Glomerular endothelial cell (primary cell): ENCODE measurements at regions not wholly inside any gene's neighbourhood (a gene's known extent, or its start where the extent isn't known, plus 50 kb on each side); places are given as distances from the start of the nearest gene placed in this dataset.

Experiments
- DNase-seq: peaks from one replicate; pipeline ENCODE4 v3.0.0-alpha.2; 2011; ENCODE audit warnings: low read depth, low spot score; ENCODE audit errors: extremely low read depth

DNA sequence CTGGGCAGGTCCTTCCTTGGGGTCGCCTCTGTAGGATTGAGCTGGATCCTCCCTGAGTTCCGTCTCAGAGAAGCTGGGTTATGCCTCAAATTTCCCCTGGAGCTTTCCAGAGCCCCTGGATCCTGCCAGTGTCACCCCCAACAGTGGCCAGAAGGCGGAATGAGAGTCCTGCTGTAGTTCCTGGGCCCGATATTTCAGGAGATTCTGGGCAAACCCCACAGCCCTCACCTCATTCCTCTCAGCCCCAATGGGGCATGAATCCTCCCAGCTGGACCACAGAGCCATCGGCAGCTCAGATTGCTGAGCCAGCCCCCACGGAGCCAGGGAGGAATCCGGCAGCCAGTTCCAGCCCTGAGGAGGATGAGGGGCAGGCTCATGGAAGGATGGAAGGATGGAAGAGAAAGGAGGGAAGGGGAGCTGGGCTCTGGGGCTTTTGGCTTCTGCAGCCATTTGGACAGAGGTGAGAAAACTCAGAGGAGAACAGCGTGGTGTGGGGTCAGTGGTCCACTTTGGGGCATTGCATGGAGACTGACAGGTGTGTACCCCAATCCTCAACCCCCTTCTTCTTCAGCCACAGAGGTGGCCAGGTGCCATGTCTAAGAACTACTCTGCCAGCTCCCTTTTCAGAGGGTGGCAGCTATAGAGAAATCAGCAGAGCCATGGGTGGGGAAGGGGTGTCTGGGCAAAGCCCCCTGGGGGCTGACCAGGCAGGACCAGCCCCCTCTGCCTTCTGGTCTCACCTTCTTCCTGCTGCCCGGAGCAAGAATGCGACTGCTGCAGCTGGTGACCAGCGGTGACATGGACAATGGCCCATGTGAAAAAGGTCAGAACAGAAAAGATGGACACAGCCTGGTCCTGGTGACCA is 867.6 kb downstream of the TBC1D22A start:
- DNase-seq: no peak

DNA sequence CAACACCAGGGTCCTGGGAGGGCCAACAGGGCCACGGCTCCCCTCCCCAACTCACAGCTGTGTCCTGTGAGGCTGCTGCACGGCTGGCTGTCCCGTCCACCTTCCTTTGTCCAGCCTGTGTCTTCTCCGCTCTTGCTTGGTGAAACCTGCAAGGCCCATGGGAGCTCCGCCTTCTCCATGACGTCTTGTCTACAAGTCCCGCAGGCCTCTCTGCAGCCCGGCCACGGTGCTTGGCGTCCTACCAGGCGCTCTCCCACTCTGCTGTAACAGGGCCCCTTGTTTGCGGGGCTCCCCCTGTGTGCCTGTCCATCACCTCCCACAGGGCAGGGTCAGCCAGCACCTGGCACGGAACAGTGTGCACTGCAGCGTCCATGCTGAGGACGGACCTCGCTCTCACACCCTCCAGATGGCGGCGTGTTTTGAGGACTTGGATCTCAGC is 866.8 kb downstream of the TBC1D22A start:
- no peak for DNase-seq

DNA sequence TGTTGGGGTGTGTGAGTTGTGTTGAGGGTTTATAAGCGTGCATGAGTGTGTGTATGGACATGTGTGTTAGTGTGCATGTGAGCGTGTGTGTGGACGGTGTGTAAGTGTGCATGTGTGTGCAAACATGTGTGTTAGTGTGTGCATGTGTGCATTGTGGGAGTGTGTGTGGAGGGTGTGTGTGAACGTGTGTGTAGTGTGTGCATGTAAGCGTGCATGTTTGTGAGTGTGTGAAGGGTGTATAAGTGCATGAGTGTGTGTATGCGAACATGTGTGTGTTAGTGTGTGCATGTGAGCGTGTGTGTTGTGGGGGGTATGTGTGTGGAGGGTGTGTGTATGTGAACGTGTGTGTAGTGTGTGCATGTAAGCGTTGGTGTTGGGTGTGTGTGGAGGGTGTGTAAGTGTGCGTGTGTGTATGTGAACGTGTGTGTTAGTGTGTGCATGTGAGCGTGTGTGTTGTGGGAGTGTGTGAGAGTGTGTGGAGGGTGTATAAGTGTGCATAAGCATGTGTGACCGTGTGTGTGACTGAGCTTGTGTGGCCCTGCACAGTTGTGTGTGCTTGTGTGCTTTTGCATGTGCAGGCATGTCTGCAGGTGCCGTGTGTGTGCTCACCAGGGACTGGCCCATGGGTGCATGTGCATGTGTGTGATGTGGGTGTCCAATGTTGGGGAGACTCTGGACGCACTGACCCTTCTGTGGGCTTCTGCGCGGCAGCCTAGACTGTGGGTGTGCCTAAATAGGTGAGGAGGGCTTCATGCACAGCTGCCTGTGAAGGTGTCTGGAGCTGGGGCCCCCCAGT is 866.2 kb downstream of the TBC1D22A start:
- DNase-seq: no peak

DNA sequence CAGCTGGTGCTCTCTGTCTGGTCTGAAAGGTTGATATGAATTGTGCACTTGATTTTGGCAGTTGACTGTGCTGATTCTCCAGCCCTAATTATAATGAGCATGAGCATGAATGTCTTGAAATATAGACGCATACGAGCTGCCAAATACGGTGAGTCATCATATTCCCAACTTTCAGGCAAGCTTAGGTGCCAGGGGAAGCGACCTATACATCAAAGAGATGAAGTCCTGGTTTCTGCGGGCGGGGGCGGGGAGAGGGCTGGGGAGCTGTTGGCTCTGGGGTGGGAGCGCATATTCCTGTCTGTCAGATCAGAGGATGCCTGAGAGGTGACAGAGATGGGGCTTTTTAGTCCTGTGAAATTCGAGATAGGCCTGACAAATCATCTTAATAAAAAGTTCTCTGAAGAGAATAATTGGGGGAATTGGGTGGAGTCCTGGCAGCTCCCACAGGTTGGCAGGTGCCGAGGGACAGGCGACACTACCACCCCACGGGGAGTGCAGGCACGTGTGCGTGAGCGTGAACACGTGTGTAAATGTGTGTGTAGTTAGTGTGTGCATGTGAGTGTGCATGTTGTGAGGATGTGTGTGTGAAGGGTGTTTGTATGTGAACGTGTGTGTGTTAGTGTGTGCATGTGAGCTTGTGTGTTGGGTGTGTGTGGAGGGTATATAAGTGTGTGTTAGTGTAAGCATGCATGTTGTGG is 865.3 kb downstream of the TBC1D22A start:
- DNase-seq: no peak

DNA sequence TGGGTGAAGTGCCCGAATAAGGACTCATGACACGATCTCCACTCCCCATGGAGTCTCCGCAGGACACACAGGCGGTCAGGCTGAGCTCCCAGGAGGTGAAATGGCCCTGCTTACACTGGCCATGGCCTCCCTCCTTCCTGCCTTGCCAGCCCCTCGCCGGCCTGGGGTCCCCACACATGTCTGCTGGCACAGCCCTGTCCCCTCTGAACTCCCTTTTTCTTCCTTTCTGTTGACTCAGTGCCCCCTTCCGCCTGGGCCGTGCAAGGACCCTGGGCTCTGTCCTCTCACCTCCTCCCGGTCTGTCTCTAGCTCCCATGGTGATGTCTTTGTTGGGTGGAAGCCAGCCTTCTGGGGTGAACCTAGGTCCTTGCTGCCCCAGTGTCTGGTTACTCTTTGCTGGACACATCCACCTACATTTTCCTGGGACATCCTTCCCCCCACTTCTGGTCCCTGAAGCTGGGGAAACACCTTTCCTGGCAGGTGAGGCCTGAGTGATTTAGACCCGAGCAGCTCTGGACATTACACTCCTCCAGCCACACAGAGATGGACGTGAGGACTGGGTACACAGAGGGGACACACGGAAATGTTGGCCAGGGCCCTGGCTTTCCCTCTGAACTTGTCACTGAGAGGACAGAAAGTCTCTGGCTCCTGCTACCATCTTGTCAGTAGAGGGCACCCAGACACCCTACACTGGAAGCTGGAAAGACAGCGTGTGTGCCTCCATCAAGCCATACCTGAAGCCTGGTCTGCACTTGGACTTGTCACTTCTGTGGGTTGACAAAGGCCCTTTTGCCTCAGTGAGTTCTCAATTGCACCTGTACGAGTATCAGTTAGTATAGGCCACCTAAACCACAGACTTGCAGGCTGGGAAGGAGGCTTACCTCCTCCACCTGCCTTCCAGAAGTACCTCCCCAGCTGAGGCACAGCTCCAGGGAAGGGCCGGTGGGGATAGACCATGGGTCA is 864.3 kb downstream of the TBC1D22A start:
- DNase-seq: no peak

DNA sequence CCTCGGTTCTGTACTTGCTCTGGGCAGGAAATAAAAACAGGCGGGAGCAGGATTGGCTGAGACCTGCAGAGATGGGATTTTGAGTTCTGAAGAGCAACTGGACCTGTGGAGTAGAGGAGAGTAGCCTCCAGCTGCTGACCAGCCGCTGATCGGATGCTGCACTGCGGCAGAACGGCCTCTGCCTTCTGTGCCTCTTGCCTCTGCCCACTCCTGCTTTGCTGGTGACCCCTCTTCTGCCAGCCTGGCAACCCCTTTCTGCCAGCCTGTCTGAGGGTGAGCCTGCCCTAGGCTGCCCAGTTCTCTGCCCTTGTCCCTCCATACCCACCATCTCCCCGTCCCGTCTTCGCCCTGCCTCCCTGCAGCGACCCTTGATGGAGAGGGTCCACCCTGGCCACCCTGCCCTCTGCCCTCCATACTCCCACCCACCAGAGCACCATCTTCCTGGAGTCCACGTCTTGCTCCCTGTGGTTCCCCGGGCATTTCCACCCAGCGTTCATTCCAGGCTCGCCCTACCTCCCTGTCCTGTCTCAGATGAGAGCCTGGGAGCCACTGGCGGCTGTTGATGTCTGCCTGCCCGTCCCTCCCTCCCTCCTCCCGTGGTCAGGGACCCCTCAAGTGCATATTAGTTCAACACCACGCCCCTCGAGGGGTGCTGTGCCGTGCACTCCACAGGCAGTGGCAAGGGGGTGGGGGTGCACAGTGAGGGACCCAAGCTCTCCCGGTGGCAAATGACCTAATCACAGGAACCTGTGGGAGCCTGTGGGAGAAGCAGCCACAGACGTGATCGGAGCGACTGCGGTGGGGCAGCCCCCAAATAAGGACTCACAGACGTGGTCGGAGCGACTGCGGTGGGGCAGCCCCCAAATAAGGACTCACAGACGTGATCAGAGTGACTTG is 863.3 kb downstream of the TBC1D22A start:
- DNase-seq: no peak

DNA sequence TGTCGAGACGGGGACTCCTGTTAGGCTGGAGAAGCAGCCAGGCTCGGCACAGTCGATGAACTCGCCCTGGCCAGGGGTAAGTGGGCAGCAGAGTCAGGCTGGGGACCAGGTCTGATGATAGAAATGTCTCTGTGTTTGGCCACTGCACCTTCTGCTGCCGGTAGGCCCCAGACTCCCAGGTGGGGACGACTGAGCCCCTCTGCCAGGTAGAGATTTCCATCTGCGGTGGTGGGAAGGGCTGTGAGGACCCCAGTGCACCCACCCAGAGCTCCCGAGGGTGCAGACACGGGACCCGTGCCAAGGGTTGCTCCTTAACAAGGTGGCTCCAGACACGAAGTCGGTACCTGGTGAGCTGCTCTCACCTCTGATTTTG is 862.5 kb downstream of the TBC1D22A start:
- no peak for DNase-seq

DNA sequence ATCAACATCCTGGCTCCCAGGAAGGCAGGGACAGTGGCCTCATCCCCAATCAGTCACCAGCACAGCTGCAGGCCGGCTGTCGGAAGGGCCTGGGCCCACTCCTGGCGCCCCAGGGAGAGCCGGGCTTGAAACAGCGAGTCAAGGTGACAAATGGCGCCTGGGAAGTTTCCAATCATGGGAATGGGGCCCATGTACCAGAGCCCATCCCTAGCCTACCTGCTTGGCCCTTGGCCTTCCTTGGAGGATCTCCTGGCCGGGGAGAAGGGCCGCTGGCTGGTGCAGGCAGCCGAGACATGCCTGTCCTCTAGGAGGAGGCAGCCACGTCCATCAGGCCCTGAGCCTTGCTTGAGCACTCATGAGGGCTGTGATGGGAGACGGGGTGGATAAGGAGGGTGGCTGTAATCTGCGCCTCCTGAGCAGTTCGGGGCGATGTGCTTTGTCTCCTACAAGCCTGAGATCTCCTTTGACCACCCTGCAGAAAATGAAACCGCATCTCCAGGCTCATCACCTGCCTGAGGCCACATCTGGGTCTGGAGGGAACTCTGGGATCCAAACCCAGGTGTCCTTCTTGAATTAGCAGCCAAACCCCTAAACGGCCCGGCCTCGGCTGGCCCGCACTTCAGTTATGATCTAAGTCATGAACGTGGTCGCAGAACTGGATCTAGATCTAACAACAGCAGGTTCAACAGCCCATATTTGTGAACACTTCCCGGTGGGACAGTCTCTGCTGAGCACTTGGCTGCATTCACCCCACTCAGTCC is 862.0 kb downstream of the TBC1D22A start:
- no peak for DNase-seq

DNA sequence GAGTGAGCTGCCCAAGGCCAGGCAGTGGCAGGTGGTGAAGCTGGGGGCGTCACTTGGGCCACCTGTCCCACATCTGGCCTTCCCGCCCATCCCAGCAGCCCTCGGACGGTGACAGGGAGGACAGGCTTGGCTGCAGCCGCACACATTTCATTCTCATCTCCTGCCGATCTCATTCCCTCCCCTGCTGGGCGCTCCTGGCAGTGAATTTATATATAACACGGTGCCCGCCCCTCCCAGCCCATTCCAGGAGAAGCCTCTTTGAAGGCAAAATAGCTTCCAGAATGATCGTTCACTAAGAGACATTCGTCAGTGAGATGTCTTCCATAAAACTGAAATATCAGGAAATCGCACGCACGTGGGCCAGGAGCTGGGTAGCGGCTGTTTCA is 861.3 kb downstream of the TBC1D22A start:
- DNase-seq: no peak

DNA sequence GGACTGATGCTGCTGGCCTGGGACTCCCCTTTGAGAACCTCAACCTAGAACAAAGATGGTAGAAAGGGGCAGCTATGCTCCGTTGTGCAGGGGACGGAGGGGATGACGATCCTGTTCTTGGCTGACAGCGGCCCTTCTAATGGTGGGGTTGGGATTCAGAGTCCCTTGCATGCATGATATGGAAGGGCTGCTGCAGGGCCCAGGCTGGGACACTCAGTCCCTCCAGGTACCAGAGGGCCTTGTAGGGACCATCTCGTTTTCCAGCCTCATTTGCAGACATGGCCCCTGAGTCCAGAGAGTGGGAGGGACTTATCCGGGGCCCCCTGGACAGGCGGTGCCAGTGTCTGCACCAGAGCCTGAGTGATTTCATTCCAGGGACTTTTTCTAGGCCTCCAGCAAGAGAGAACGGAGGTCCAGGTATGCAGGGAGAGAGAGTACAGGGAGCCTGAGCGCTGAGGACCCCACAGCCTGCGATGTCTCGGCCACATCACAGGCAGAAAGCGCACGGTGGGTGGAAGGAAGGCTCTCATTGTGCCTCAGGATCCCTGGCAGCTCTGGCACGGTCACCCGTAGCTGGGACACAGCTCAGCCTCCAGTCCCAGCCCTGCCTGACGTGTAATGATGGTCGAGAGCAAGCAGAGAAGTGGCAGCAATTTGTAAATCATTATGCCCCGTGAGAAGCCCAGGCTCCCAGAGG is 860.8 kb downstream of the TBC1D22A start:
- DNase-seq: no peak

DNA sequence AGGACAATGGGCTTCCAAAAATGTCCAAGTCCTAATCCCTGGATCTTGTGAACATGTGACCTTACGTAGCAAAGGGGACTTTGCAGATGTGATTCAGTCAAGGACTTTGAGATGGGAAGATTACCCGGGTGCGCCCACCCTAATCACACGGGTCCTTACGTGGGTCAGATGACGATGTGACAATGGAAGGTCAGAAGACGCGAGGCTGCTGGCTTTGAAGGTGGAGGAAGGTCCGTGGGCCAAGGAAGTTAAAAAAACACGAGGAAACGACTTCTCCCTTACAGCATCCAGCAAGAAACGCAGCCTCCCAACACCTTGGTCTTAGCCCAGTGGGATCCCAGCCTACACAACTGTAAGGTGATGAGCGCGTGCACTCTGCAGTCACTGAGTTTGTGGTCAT is 860.1 kb downstream of the TBC1D22A start:
- DNase-seq: no peak

DNA sequence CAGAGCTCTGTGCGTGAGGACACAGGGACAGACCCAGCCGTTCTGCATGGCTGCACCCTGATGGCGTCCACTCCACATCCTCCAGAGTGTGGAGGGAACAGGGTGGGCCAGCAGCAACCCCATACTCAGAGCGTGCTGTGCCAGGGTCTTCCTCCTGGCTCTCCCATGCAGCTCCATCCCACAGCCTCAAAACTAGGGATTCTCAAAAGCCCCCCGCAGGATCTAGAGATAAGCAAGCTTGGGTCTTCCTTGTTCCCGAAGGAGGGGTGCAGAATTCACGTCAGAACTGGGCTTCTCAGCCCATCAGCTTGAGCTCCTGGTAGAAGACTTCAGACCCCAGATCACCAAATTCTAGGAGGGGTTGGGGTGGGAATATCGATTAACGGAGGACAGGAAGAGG is 858.8 kb downstream of the TBC1D22A start:
- no peak for DNase-seq

DNA sequence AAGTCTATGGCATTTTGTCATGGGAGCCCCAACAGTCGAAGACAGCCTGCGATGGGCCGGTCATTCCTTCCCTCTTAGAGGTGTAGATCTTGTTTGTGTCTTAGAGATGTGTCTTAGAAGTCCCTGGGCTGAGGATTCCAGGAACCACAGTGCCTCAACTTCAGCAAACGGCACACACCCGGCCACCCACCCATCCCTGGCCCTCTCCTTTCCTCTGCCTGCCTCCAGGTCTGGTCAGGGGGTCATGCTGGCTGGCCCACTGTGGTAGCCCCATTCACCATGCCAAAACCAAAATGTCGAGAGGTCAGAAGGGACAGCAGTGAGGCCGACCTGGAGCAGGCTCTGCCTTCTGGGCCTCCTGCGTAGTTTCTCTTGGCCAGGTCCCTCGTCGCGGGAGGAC is 857.9 kb downstream of the TBC1D22A start:
- DNase-seq: no peak

DNA sequence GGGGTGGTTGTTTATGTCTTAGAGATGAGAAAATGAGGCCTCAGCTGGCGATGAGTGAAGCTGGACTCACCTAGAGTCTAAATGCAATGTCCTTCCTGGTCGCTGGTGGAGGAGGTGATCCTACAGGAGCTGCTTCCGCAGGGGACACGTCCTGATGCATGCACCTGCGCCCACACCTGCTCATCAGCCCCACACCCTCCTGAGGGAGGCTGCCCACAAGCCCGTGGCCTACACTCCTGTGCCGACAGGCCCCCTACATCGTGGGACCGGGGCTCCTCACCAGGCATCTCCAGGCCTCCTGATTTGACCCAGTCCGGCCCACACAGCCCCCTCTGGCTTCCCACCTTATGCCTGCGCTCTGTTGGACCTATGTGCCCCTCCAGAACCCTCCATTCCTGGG is 857.2 kb downstream of the TBC1D22A start:
- no peak for DNase-seq

DNA sequence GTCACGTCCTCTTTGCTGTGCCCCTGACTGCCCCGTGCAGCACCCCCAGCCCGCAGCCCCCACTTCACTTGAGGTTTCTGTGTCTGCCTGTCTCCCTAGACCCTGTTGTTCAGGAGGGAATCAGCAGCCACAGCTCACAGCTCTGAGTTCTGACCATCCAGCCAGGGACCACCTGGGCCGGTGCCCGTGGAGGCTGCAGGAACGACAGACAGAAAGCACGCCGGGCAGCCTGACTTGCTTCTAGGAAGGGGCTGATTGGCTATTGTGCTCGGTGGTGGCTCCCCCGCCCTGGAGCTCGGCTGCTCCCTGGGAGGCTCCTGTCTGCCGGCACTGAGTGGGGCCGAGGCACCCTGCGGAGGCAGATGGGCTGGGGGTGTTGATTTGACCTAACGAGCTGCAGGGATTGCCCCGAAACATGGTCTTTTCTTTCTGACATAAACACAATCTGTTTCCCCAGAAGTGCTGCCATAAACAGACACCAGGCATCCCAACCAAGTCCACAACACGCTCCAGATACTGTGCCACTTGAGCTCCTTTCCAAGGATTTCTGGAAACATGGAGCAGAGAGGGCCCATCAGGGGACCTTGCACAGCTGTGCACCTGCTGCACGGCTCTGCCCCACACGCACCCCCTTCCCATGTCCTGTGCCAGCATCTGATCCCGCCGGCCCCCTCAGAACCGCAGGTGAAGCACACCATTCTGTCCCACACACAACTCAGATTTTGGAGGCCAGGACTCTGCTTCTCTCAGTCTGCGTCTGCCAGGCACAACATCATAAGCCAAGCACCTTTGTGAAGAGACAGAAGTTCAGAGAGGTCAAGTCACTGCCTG is 855.9 kb downstream of the TBC1D22A start:
- no peak for DNase-seq

DNA sequence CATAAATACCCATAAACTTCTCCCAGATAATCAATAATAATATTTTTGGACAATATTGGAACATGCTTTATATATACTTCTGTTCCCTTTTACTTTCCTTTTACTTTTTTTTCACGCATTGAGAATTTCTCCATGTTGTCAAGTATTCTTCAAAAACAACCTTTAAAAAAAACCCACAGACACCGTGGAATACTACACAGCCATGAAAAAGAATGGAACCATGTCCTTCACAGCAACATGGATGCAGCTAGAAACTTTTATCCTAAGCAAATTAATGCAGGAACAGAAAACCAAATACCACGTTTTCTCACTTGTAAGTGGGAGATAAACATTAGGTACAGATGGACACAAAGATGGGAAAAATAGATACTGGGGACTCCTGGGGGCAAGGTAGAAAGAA is 854.7 kb downstream of the TBC1D22A start:
- no peak for DNase-seq

DNA sequence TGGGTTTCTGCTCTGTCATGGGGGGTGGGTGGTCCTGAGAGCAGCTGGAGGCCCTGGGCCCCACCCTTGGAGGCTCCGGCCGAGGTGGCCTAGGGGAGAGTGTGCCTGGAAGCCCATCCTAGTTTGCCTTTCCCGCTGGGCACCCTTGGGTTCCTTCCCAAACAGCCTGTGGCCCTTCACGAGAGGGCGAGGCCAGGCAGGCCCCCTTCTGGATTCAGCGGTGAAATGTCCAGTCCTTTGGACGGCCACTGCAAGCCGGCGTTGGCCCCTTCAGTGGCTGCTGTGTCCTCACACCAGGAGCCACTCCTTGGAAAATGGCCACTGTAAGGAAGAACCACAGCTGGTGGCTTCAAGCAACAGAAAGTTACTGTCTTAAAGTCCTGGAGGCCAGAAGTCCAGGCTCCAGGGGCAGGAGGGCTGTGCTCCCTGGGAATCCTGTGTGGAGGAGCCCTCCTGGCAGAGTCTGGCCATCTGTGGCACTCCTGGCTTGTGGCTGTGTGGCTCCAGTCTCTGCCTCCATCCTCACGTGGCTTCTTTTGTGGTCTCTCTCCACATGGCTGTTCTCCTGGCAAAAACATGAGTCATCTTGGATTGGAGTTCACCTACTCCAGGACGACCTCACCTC is 854.1 kb downstream of the TBC1D22A start:
- no peak for DNase-seq
